GM23338 (cell line): ENCODE measurements at regions not wholly inside any gene's neighbourhood (a gene's known extent, or its start where the extent isn't known, plus 50 kb on each side); places are given as distances from the start of the nearest gene placed in this dataset.

Experiments used
- ATAC-seq: fragments of 200-7000 bp; cut with Tn5 transposase; 3 replicates; pipeline ENCODE4 v1.9.1; 2020
- DNase-seq: peaks from one replicate; pipeline ENCODE4 v3.0.0-alpha.2; 2015; ENCODE audit warnings: low spot score
- H2AFZ ChIP-seq: fragments of 200-600 bp; sonication (generic); 2 replicates; pipeline ENCODE4 v1.8.0; 2016; ENCODE audit warnings: antibody characterized with exemption, mild to moderate bottlenecking, moderate library complexity
- H3F3A ChIP-seq: fragments of 200-600 bp; sonication (generic); replicated peaks from 2 replicates; pipeline ENCODE4 v1.8.0; 2017; ENCODE audit warnings: antibody characterized with exemption, mixed run types, low read depth
- H3K27ac ChIP-seq: fragments of 200-600 bp; sonication (generic); 2 replicates; pipeline ENCODE4 v1.6.1; 2016; ENCODE audit warnings: low read depth
- H3K27me3 ChIP-seq: fragments of 200-600 bp; sonication (generic); 2 replicates; pipeline ENCODE4 v1.8.0; 2016; ENCODE audit warnings: mild to moderate bottlenecking, mixed run types, moderate library complexity; ENCODE audit not compliant: insufficient read depth
- H3K36me3 ChIP-seq: fragments of 200-600 bp; sonication (generic); 2 replicates; pipeline ENCODE4 v1.8.0; 2016; ENCODE audit warnings: mild to moderate bottlenecking; ENCODE audit not compliant: insufficient read depth
- H3K4me1 ChIP-seq: fragments of 200-600 bp; sonication (generic); 2 replicates; pipeline ENCODE4 v1.8.0; 2016; ENCODE audit warnings: mild to moderate bottlenecking, moderate library complexity; ENCODE audit not compliant: insufficient read depth
- H3K4me2 ChIP-seq: fragments of 200-600 bp; sonication (generic); 2 replicates; pipeline ENCODE4 v1.7.1; 2017; ENCODE audit warnings: mixed run types
- H3K4me3 ChIP-seq: fragments of 200-600 bp; sonication (generic); 2 replicates; pipeline ENCODE4 v1.6.1; 2016; ENCODE audit warnings: mixed run types
- H3K79me2 ChIP-seq: fragments of 200-600 bp; sonication (generic); replicated peaks from 2 replicates; pipeline ENCODE4 v1.8.0; 2017; ENCODE audit warnings: mild to moderate bottlenecking; ENCODE audit not compliant: insufficient read depth
- H3K9me2 ChIP-seq: fragments of 200-600 bp; sonication (generic); 2 replicates; pipeline ENCODE4 v1.8.0; 2017; ENCODE audit not compliant: insufficient read depth
- H4K20me1 ChIP-seq: fragments of 200-600 bp; sonication (generic); replicated peaks from 2 replicates; pipeline ENCODE4 v1.8.0; 2017; ENCODE audit warnings: mild to moderate bottlenecking; ENCODE audit not compliant: insufficient read depth
- H3K27ac Mint-ChIP-seq: 2 replicates; pipeline ENCODE4 v1.8.0; 2020; ENCODE audit warnings: inconsistent platforms, mild to moderate bottlenecking, moderate library complexity, mixed read lengths
- H3K27me3 Mint-ChIP-seq: 3 replicates; pipeline ENCODE4 v1.8.0; 2022; ENCODE audit warnings: low read depth, mild to moderate bottlenecking, moderate library complexity, mixed read lengths, inconsistent platforms; ENCODE audit not compliant: insufficient read depth, poor library complexity
- H3K36me3 Mint-ChIP-seq: 3 replicates; pipeline ENCODE4 v1.8.0; 2021; ENCODE audit warnings: low read depth, mild to moderate bottlenecking, inconsistent platforms, moderate library complexity, mixed read lengths
- H3K4me1 Mint-ChIP-seq: 3 replicates; pipeline ENCODE4 v1.8.0; 2020; ENCODE audit warnings: mild to moderate bottlenecking, inconsistent platforms, mixed read lengths
- H3K4me3 Mint-ChIP-seq: 3 replicates; pipeline ENCODE4 v1.8.0; 2021; ENCODE audit warnings: moderate library complexity, mild to moderate bottlenecking, inconsistent platforms, mixed read lengths
- H3K9me3 Mint-ChIP-seq: 3 replicates; pipeline ENCODE4 v1.8.0; 2020; ENCODE audit warnings: moderate library complexity, mild to moderate bottlenecking, inconsistent platforms, mixed read lengths
- CREB1 ChIP-seq: fragments of 250-450 bp; sonication (Bioruptor Pico); IDR thresholded peaks from 2 replicates; pipeline ENCODE4 v1.5.0; 2020; ENCODE audit warnings: low read depth, mild to moderate bottlenecking, moderate library complexity
- CTCF ChIP-seq, 2 experiments: fragments of 200-600 bp in 1 of 2; sonication (generic) in 1 of 2; conservative IDR thresholded peaks; 2 replicates each; pipeline versions ENCODE4 v1.5.1 to v1.6.1; 2016 to 2017; ENCODE audit warnings: antibody characterized with exemption in 2 of 2, low read depth in 2 of 2, mild to moderate bottlenecking in 2 of 2, moderate library complexity in 1 of 2
- ETS1 ChIP-seq: IDR thresholded peaks from 2 replicates; pipeline ENCODE4 v1.6.1; 2016; ENCODE audit warnings: antibody characterized with exemption
- EZH2 ChIP-seq: fragments of 200-600 bp; sonication (generic); IDR thresholded peaks from one replicate; pipeline ENCODE4 v1.8.0; 2017; ENCODE audit warnings: antibody characterized with exemption, mild to moderate bottlenecking, low read depth; ENCODE audit not compliant: unreplicated experiment
- EZH2phosphoT487 ChIP-seq: fragments of 200-600 bp; sonication (generic); IDR thresholded peaks from one replicate; pipeline ENCODE4 v1.8.1; 2018; ENCODE audit warnings: antibody characterized with exemption; ENCODE audit not compliant: unreplicated experiment
- JUNB ChIP-seq: IDR thresholded peaks from one replicate; pipeline ENCODE4 v1.6.1; 2016; ENCODE audit warnings: antibody characterized with exemption; ENCODE audit not compliant: unreplicated experiment
- NANOG ChIP-seq: IDR thresholded peaks from 2 replicates; pipeline ENCODE4 v1.6.1; 2016; ENCODE audit warnings: antibody characterized with exemption, borderline replicate concordance
- POLR2AphosphoS5 ChIP-seq: IDR thresholded peaks from 2 replicates; pipeline ENCODE4 v1.6.1; 2016; ENCODE audit warnings: antibody characterized with exemption, low read depth
- REST ChIP-seq: IDR thresholded peaks from one replicate; pipeline ENCODE4 v1.6.1; 2018; ENCODE audit warnings: antibody characterized with exemption; ENCODE audit not compliant: unreplicated experiment
- STAT1 ChIP-seq: IDR thresholded peaks from one replicate; pipeline ENCODE4 v1.6.1; 2016; ENCODE audit warnings: antibody characterized with exemption; ENCODE audit not compliant: unreplicated experiment
- ZNF114 ChIP-seq: fragments of 250-450 bp; sonication (Bioruptor Pico); IDR thresholded peaks from 2 replicates; pipeline ENCODE4 v1.5.0; 2020; ENCODE audit warnings: mild to moderate bottlenecking, moderate library complexity
- ZNF331 ChIP-seq: fragments of 250-450 bp; sonication (Bioruptor Pico); IDR thresholded peaks from 2 replicates; pipeline ENCODE4 v1.5.0; 2020; ENCODE audit warnings: low read depth, mild to moderate bottlenecking, moderate library complexity
- ZNF462 ChIP-seq: fragments of 250-450 bp; sonication (Bioruptor Pico); IDR thresholded peaks from 2 replicates; pipeline ENCODE4 v1.5.0; 2020; ENCODE audit warnings: mild to moderate bottlenecking, moderate library complexity

GRCh38 chr16:51057102-51057793, 93.8 kb downstream of the SALL1 start:
- no peak overlapping the region for H3K4me3 Mint-ChIP-seq
- no peak for TF ChIP-seq CTCF (conservative IDR thresholded peaks at IDR 0.05; ENCODE audit: low read depth in 2 of 2)
- no peak for TF ChIP-seq NANOG
- TF ChIP-seq STAT1 = no peak
- no peak for TF ChIP-seq JUNB
- no peak for TF ChIP-seq POLR2AphosphoS5
- no peak for TF ChIP-seq ETS1
- TF ChIP-seq CREB1 (CRISPR knock-in tag) = no peak
- no peak for TF ChIP-seq REST
- no peak for TF ChIP-seq ZNF462 (CRISPR knock-in tag)
- TF ChIP-seq EZH2 = no peak
- no peak for TF ChIP-seq EZH2phosphoT487
- no peak for TF ChIP-seq ZNF331 (CRISPR knock-in tag)
- no peak for TF ChIP-seq ZNF114 (CRISPR knock-in tag)
- H3K36me3 Mint-ChIP-seq = no peaks in the 10 kb centered on the region
- H3K36me3 ChIP-seq = no peaks in the 10 kb centered on the region
- no peaks in the 10 kb centered on the region; the same call in 1 of the 2 replicates for H3K9me2 ChIP-seq
- H3K27ac Mint-ChIP-seq = no peak overlapping the region; the same call in none of the 2 replicates
- H3K4me1 ChIP-seq = peaks cover 3% of the 10 kb centered on the region; the same call in 1 of the 2 replicates
- H3K9me3 Mint-ChIP-seq = no peaks in the 10 kb centered on the region
- H3K27me3 Mint-ChIP-seq = peaks cover 5% of the 10 kb centered on the region
- no peaks in the 10 kb centered on the region for H3F3A ChIP-seq
- DNase-seq (no peak), ATAC-seq (no peak)
- H3K4me3 ChIP-seq = no peak overlapping the region
- H3K27ac ChIP-seq = no peak overlapping the region
- H3K4me2 ChIP-seq = no peak overlapping the region
- no peaks in the 10 kb centered on the region for H4K20me1 ChIP-seq
- peaks cover 16% of the 10 kb centered on the region for H3K4me1 Mint-ChIP-seq
- no peaks in the 10 kb centered on the region for H3K79me2 ChIP-seq
- H2AFZ ChIP-seq = peak overlapping the region; percentile 32; the same call in 1 of the 2 replicates
- no peaks in the 10 kb centered on the region for H3K27me3 ChIP-seq
